H1 (cell line): ENCODE measurements at regions not wholly inside any gene's neighbourhood (a gene's known extent, or its start where the extent isn't known, plus 50 kb on each side); places are given as distances from the start of the nearest gene placed in this dataset.

Experiments used
- CTCF ChIA-PET: fragments of 300-600 bp; sonication (Branson Sonifier 250); formaldehyde crosslinking; loops from one replicate; lab custom pipeline; 2021; ENCODE audit not compliant: partially characterized antibody; lab: Charles Lee
- POLR2A ChIA-PET: fragments of 300-600 bp; sonication (Branson Sonifier 250); formaldehyde crosslinking; loops from one replicate; lab custom pipeline; 2021; ENCODE audit warnings: inconsistent platforms; ENCODE audit not compliant: partially characterized antibody; lab: Charles Lee
- DNase-seq, 2 experiments: peaks; one replicate each; pipeline versions ENCODE4 v3.0.0 to v3.0.0-alpha.2; 2010 to 2022; ENCODE audit warnings: low spot score in 2 of 2, low read depth in 1 of 2, mixed read lengths in 1 of 2
- FAIRE-seq: peaks from 2 replicates; lab custom pipeline; 2011; peaks lifted over from hg19 to GRCh38; lab: Jason Lieb, UNC
- H2AFZ ChIP-seq: 2 replicates; pipeline ENCODE4 v1.8.1; 2012; ENCODE audit warnings: low read length, inconsistent platforms
- H2AK5ac ChIP-seq: 2 replicates; pipeline ENCODE4 v1.6.1; 2013; ENCODE audit warnings: low read depth, low read length
- H2BK120ac ChIP-seq: replicated peaks from 2 replicates; pipeline ENCODE3; 2013; ENCODE audit warnings: low read depth, low read length, inconsistent platforms
- H2BK12ac ChIP-seq: 2 replicates; pipeline ENCODE4 v1.6.1; 2013; ENCODE audit warnings: low read depth, low read length
- H2BK15ac ChIP-seq: 2 replicates; pipeline ENCODE4 v1.6.1; 2013; ENCODE audit warnings: low read length
- H2BK20ac ChIP-seq: 2 replicates; pipeline ENCODE4 v1.6.1; 2013; ENCODE audit warnings: low read length
- H2BK5ac ChIP-seq: 2 replicates; pipeline ENCODE4 v1.6.1; 2013; ENCODE audit warnings: low read depth, low read length
- H3K14ac ChIP-seq: 2 replicates; pipeline ENCODE4 v1.6.1; 2013; ENCODE audit warnings: inconsistent platforms; ENCODE audit not compliant: insufficient read length
- H3K18ac ChIP-seq: 2 replicates; pipeline ENCODE4 v1.6.1; 2013; ENCODE audit warnings: low read length; ENCODE audit errors: extremely low read depth
- H3K23ac ChIP-seq: 2 replicates; pipeline ENCODE4 v1.6.1; 2013; ENCODE audit warnings: inconsistent platforms; ENCODE audit not compliant: insufficient read length
- H3K23me2 ChIP-seq: 2 replicates; pipeline ENCODE4 v1.6.1; 2013; ENCODE audit warnings: low read depth, low read length
- H3K27ac ChIP-seq: 2 replicates; pipeline ENCODE4 v1.6.1; 2011; ENCODE audit warnings: low read depth, low read length, inconsistent platforms
- H3K27me3 ChIP-seq, 4 experiments: replicated peaks in 1 of 4; 1 replicate in 1 of 4; 2 replicates in 3 of 4; pipeline versions ENCODE4 v1.6.1 to v1.8.1; 2011 to 2013; ENCODE audit warnings: low read length in 3 of 4, mild to moderate bottlenecking in 3 of 4, inconsistent platforms in 2 of 4, mixed read lengths in 2 of 4, moderate library complexity in 1 of 4; ENCODE audit not compliant: control insufficient read depth in 3 of 4, insufficient read depth in 3 of 4; ENCODE audit errors: extremely low read depth in 1 of 4
- H3K36me3 ChIP-seq, 4 experiments: 2 replicates each; pipeline versions ENCODE4 v1.6.1 to v1.8.1; 2011 to 2013; ENCODE audit warnings: mild to moderate bottlenecking in 4 of 4, low read length in 3 of 4, moderate library complexity in 2 of 4, control low read depth in 1 of 4, inconsistent platforms in 1 of 4; ENCODE audit not compliant: insufficient read depth in 4 of 4, control insufficient read depth in 2 of 4
- H3K4ac ChIP-seq: replicated peaks from 2 replicates; pipeline ENCODE3; 2013; ENCODE audit warnings: low read length, low read depth, mixed read lengths, inconsistent platforms; ENCODE audit not compliant: insufficient read length
- H3K4me1 ChIP-seq, 4 experiments: replicated peaks in 1 of 4; 1 replicate in 1 of 4; 2 replicates in 3 of 4; pipeline versions ENCODE4 v1.6.1 to v1.8.1; 2011 to 2013; ENCODE audit warnings: low read length in 3 of 4, inconsistent platforms in 2 of 4, mixed read lengths in 1 of 4; ENCODE audit not compliant: insufficient read depth in 4 of 4, control insufficient read depth in 3 of 4
- H3K4me2 ChIP-seq, 2 experiments: 2 replicates each; pipeline versions ENCODE4 v1.6.1 to v1.8.1; 2011 to 2013; ENCODE audit warnings: low read depth in 2 of 2, low read length in 2 of 2, control low read depth in 1 of 2, inconsistent platforms in 1 of 2, mild to moderate bottlenecking in 1 of 2; ENCODE audit not compliant: insufficient read depth in 1 of 2
- H3K4me3 ChIP-seq, 4 experiments: fragments of 200-600, 300-600 bp in 1 of 4; sonication (generic), shearing (Covaris generic), sonication (Bioruptor Twin) in 1 of 4; 2 replicates each; pipeline versions ENCODE4 v1.5.1 to v1.8.1; 2011 to 2016; ENCODE audit warnings: low read length in 4 of 4, low read depth in 3 of 4, control low read depth in 2 of 4, inconsistent platforms in 2 of 4, mild to moderate bottlenecking in 2 of 4, mixed read lengths in 1 of 4, moderate library complexity in 1 of 4; ENCODE audit not compliant: insufficient read depth in 2 of 4; ENCODE audit errors: extremely low read depth in 1 of 4
- H3K56ac ChIP-seq: replicated peaks from 2 replicates; pipeline ENCODE3; 2013; ENCODE audit warnings: low read depth, mild to moderate bottlenecking, mixed read lengths, low read length, inconsistent platforms; ENCODE audit not compliant: insufficient read length
- H3K79me1 ChIP-seq: 2 replicates; pipeline ENCODE4 v1.6.1; 2013; ENCODE audit warnings: low read depth, low read length, control low read depth
- H3K79me2 ChIP-seq, 2 experiments: 2 replicates each; pipeline versions ENCODE4 v1.6.1 to v1.8.1; 2012 to 2013; ENCODE audit warnings: low read length in 2 of 2, mild to moderate bottlenecking in 2 of 2, inconsistent platforms in 1 of 2; ENCODE audit not compliant: insufficient read depth in 2 of 2, control insufficient read depth in 1 of 2
- H3K9ac ChIP-seq, 4 experiments: replicated peaks in 1 of 4; 1 replicate in 1 of 4; 2 replicates in 3 of 4; pipeline versions ENCODE4 v1.6.1 to v1.8.1; 2011 to 2013; ENCODE audit warnings: low read depth in 3 of 4, low read length in 3 of 4, control low read depth in 2 of 4, mild to moderate bottlenecking in 2 of 4, moderate library complexity in 2 of 4, inconsistent platforms in 1 of 4; ENCODE audit errors: extremely low read depth in 1 of 4
- H3K9me3 ChIP-seq, 2 experiments: 2 replicates each; pipeline versions ENCODE4 v1.6.1 to v1.8.1; 2012 to 2013; ENCODE audit warnings: mild to moderate bottlenecking in 2 of 2, moderate library complexity in 2 of 2, control low read depth in 1 of 2, inconsistent platforms in 1 of 2, low read depth in 1 of 2, low read length in 1 of 2, mixed read lengths in 1 of 2; ENCODE audit not compliant: insufficient read depth in 2 of 2
- H4K20me1 ChIP-seq, 2 experiments: replicated peaks in 1 of 2; 2 replicates each; pipeline versions ENCODE3 to v1.8.1; 2011 to 2013; ENCODE audit warnings: inconsistent platforms in 2 of 2, low read length in 2 of 2, mild to moderate bottlenecking in 1 of 2; ENCODE audit not compliant: insufficient read depth in 2 of 2, control insufficient read depth in 1 of 2
- H4K5ac ChIP-seq: 2 replicates; pipeline ENCODE4 v1.6.1; 2013; ENCODE audit warnings: low read length, low read depth, mixed read lengths, inconsistent platforms; ENCODE audit not compliant: insufficient read length
- H4K8ac ChIP-seq: 2 replicates; pipeline ENCODE4 v1.8.0; 2013; ENCODE audit warnings: mild to moderate bottlenecking, moderate library complexity, low read length, inconsistent platforms; ENCODE audit not compliant: insufficient read depth; ENCODE audit errors: extremely low read depth
- H4K91ac ChIP-seq: replicated peaks from 2 replicates; pipeline ENCODE3; 2013; ENCODE audit warnings: low read length, mixed read lengths, inconsistent platforms; ENCODE audit not compliant: insufficient read length
- CEBPB ChIP-seq: IDR thresholded peaks from 2 replicates; pipeline ENCODE4 v1.6.1; 2012; ENCODE audit warnings: low read depth, low read length
- KDM1A ChIP-seq: fragments of 200-600, 300-600 bp; sonication (generic); IDR thresholded peaks from 2 replicates; pipeline ENCODE4 v1.7.1; 2016; ENCODE audit warnings: mild to moderate bottlenecking, low read length, borderline replicate concordance
- RBBP5 ChIP-seq: IDR thresholded peaks from 2 replicates; pipeline ENCODE4 v1.7.1; 2012; ENCODE audit warnings: low read depth, mild to moderate bottlenecking, inconsistent platforms, low read length, moderate library complexity, borderline replicate concordance
- SAP30 ChIP-seq: fragments of 300-600 bp; sonication (generic); IDR thresholded peaks from 2 replicates; pipeline ENCODE4 v1.7.1; 2012; ENCODE audit warnings: low read length, moderate library complexity, mild to moderate bottlenecking, inconsistent platforms; ENCODE audit not compliant: insufficient read depth, insufficient replicate concordance
- SIRT6 ChIP-seq: IDR thresholded peaks from one replicate; pipeline ENCODE4 v1.7.1; 2012; ENCODE audit warnings: low read length, inconsistent platforms
- YY1 ChIP-seq: IDR thresholded peaks from 2 replicates; pipeline ENCODE4 v1.6.1; 2011; ENCODE audit warnings: low read depth, mild to moderate bottlenecking, low read length
- WGBS, 2 experiments: shearing (Covaris generic) in 1 of 2; methylation state at CpG; one replicate each; pipeline versions ENCODE4 v1.1.6 to v1.1.7; 2013 to 2015; ENCODE audit warnings: low lambda C conversion rate in 2 of 2, mixed read lengths in 2 of 2, inconsistent platforms in 1 of 2, low coverage in 1 of 2, missing lambda C conversion rate in 1 of 2; ENCODE audit not compliant: insufficient replicate concordance in 2 of 2, insufficient coverage in 1 of 2, insufficient read length in 1 of 2; ENCODE audit errors: extremely low coverage in 1 of 2, missing lambda C conversion rate in 1 of 2; 5-methylcytosine and 5-hydroxymethylcytosine counted together

DNA sequence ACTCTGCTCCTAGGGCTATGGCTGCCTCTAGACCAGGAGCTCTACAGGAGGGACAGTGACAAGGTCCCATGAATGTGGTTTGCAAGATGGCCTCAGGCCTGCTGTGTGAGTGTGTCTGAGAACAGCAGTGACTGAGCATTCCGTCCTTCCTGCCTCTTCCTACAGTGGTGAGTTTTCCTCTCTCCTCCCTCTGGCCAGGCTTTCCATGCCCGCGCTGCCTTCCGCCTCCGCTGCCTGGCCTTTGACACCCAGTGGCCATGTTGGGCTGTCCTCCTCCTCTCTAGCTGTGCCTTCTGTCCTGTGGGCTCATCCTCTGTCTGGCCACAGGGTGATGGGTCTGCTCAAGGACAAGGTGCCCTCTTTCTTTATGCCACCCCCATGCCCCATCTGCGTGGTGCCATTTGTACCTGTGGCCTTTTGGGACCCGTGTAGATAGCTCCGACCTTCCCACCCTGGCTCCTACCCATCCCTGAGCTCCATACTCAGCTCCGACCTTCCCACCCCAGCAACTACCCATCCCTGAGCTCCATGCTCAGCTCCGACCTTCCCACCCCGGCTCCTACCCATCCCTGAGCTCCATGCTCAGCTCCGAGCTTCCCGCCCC, 970.4 kb downstream of the BRD1 start:
- H3K79me1 ChIP-seq = no peaks in the 10 kb centered on the region
- H3K4me1 ChIP-seq = no peaks in the 10 kb centered on the region
- H3K4ac ChIP-seq = no peak overlapping the region
- WGBS, 2 experiments = 94% methylated on average over 5 of the region's 13 CpGs; no CpG with 5 or more reads in 1 of the 2 experiments
- DNase-seq = no peak
- CTCF ChIA-PET = interaction anchor here (1.0 to 2.1 kb wide), 5 partner anchors 9 to 448 kb away, joined by 3 to 4 read pairs (median 3); no protein-coding TSS in a partner anchor
- H2AFZ ChIP-seq = no peak overlapping the region
- H2AK5ac ChIP-seq = no peak overlapping the region
- H3K27me3 ChIP-seq = no peaks in the 10 kb centered on the region; a peak in 1 of 7 replicates
- H3K4me2 ChIP-seq = no peak overlapping the region
- no peak overlapping the region for H3K27ac ChIP-seq
- no peak overlapping the region for H2BK5ac ChIP-seq
- no peak overlapping the region for H4K5ac ChIP-seq
- no peak overlapping the region for H2BK12ac ChIP-seq
- H2BK120ac ChIP-seq = no peak overlapping the region
- H3K9ac ChIP-seq = no peak overlapping the region
- POLR2A ChIA-PET = no interaction called here
- no peak overlapping the region for H3K4me3 ChIP-seq
- peak overlapping the region; percentile 54 for H4K91ac ChIP-seq
- no peak overlapping the region for H3K18ac ChIP-seq
- no peak overlapping the region for H3K56ac ChIP-seq
- peak overlapping the region; percentile 18; the same call in 1 of the 2 replicates for H2BK15ac ChIP-seq
- peaks cover 0 to 2% of the 10 kb centered on the region in 2 experiments for H4K20me1 ChIP-seq
- no peak overlapping the region for H2BK20ac ChIP-seq
- TF ChIP-seq CEBPB = no peak
- no peak for TF ChIP-seq RBBP5
- no peak for TF ChIP-seq SIRT6
- TF ChIP-seq KDM1A = no peak
- no peak for TF ChIP-seq YY1
- TF ChIP-seq SAP30 = no peak
- H3K79me2 ChIP-seq = no peaks in the 10 kb centered on the region
- H3K14ac ChIP-seq = no peak overlapping the region
- peaks cover 14% of the 10 kb centered on the region; the same call in 1 of the 2 replicates for H3K23me2 ChIP-seq
- peaks cover 0 to 6% of the 10 kb centered on the region in 2 experiments; a peak in 1 of 4 replicates for H3K9me3 ChIP-seq
- H4K8ac ChIP-seq = no peak overlapping the region
- FAIRE-seq = no peak
- H3K36me3 ChIP-seq = no peaks in the 10 kb centered on the region
- no peak overlapping the region for H3K23ac ChIP-seq
